GM10266 (cell line): ENCODE measurements at regions not wholly inside any gene's neighbourhood (a gene's known extent, or its start where the extent isn't known, plus 50 kb on each side); places are given as distances from the start of the nearest gene placed in this dataset.

Experiments
- DNase-seq: peaks from one replicate; pipeline ENCODE4 v3.0.0; 2012; ENCODE audit errors: extremely low spot score
- TF ChIP-seq, protein P1 (sequence below): IDR thresholded peaks from 2 replicates; pipeline ENCODE4 v1.5.1; 2012; ENCODE audit warnings: mild to moderate bottlenecking, low read depth; ENCODE audit not compliant: control insufficient read depth, insufficient read depth; ENCODE audit errors: missing control alignments

DNA sequence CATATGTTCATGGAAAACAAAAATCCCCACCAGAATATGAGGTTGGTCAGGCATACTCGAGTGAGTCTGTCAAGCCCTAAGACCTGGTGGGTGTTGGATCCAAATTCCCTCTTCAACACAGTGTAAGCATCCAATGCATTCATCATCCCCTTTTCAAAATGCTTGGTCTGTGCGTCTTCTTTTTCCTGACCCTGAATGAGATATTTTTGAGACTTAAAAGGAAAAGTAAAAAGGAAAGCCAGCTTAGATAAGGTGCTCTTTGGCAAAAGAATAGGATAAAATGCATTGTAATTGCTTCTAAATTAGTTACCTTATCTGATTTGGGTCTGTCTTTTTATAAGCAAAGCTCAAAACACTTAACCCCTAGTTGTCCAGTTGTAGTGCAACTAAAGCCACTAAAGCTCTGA lies 331.5 kb downstream of the PTEN start:
- no peak for DNase-seq
- TF ChIP-seq, protein P1, sequence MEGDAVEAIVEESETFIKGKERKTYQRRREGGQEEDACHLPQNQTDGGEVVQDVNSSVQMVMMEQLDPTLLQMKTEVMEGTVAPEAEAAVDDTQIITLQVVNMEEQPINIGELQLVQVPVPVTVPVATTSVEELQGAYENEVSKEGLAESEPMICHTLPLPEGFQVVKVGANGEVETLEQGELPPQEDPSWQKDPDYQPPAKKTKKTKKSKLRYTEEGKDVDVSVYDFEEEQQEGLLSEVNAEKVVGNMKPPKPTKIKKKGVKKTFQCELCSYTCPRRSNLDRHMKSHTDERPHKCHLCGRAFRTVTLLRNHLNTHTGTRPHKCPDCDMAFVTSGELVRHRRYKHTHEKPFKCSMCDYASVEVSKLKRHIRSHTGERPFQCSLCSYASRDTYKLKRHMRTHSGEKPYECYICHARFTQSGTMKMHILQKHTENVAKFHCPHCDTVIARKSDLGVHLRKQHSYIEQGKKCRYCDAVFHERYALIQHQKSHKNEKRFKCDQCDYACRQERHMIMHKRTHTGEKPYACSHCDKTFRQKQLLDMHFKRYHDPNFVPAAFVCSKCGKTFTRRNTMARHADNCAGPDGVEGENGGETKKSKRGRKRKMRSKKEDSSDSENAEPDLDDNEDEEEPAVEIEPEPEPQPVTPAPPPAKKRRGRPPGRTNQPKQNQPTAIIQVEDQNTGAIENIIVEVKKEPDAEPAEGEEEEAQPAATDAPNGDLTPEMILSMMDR, result no peak

DNA sequence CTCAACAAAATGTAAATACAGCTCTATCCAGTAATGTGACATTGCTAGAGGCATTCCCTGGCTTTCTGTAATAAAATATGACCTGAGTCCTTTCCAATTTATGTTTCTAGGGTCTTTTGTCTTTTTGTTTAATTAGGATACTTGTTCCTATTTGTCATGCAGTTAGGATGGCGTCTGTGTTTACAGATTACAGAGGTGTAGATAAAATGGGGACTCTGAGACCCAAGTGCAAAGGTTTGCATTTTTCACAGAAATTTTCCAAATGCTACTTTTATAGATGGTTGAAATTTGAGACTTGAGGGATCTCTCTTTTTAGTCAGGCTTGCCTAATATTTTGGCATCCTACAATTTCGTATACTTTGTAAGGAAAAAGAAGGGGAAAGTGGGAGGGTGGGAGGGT lies 332.4 kb downstream of the PTEN start:
- no peak for DNase-seq
- TF ChIP-seq, protein P1, result no peak

DNA sequence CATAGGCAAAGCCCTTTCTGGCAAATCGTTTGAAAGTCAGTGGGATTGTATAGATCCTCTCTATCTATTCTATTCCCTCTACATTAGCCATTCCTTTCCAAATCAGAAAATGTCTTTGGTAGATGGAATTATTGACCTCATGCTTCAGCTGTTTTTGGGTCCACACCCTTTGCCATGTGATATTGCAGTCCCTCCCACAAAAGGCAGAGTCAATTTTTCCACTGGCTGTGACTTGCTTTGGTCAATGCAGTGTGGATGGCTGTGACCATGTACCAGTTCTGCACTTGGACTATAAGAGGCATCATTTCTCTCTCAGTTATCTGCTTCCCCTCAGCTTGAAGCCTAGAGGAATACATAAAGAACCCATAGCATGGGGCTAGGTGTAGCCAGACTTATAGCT lies 332.9 kb downstream of the PTEN start:
- DNase-seq, result no peak

DNA sequence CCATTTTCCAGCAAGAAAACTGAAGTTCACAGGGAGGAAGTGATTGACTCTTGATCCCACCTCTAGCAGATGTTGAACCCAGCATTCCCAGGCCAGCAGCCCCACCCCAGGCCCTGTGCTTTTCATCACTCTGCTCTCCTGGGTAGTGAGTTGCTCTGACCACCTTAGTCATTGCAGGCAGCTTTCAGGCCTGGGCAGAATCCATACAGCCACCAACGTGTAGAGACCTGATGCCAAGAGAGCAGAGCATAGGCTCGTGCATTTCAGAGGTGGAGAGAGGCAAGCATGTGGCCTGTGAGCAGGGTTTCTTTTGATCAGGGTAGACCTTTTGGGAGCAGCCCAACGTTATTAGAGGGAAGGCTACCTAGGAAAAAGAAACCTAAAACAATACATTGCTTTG lies 334.6 kb downstream of the PTEN start:
- DNase-seq, result no peak

More for the DNA sequence above, 332.9 kb downstream of the PTEN start:
- TF ChIP-seq, protein P1, result no peak

DNA sequence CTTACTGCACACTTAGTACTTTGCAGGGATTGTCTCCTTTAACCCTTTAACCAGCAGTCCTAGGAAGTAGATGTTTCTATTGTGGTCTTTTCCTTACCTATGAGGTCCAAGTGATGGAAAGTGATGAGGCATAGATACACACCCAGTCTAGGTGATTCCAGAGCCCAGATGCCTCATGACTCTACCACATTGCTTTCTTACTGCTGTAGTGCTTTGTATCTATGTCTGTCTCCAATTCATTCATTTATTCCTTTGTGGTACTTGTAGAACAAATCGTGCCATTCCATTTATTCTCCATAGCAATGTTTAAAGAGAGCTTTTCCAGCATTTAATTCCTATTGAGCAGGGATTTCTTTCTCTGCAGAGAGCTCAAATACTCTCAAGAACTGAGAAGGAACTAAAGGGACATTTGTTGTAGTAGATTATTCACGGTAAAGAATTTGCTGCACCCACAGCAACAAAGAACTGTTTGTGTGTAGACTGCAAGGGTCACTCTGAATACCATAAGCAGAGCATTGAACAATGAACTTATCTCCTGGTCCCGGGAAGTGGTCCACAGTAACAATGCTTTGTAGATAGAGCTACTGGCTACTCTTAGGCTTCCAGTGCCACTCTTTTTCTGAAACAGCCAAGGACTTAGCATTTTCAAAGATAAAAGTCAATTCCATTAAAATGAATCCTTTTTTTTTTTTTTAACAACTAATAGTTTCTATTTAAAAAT lies 337.0 kb downstream of the PTEN start:
- no peak for DNase-seq
- TF ChIP-seq, protein P1, result no peak

More for the DNA sequence above, 334.6 kb downstream of the PTEN start:
- TF ChIP-seq, protein P1, result no peak

DNA sequence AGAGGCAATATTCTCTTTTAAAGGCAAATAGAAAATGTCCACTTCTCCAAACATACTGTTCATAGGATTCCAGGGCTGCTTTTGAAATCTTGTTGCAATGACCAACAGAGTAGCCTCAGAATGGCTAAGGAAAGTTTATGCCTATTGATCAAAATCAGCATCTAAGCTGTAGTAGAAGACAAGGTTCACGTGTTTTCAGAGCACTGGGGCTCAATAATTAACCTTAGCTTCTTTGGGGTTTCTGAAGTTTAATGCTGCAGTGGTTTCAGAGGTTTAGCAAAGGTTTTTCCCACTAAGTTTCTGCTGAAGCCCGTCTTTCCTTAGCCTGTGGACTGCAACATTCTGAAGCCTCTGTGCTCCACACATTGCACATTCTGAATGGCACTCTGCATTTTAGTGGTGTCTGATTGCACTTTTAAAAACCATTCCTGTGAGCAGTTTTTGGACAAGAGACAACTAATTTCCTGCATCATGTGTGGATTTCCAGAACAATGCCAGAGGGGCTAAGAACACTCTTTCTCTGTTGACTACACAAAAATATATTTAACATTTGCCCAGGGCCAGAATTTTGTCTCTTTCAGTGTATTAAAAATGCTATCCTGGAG lies 342.5 kb downstream of the PTEN start:
- TF ChIP-seq, protein P1, result no peak
- DNase-seq, result no peak

DNA sequence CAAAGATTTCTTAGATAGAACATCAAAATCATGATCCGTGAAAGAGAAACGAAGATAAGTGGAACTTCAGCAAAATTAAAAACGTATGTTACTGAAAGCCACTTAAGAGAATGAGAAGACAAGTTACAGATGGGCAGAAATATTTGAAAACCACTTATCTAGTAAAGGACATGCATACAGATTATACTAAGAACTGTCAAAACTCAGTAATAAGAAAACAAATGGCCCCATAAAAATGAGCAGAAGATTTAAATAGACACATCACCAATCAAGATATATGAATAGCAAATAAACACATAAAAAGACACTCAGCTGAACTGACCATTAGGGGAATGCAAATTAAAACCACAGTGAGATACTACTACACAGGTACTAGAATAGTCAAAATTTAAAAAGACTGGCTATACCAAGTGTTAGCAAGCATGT lies 343.7 kb downstream of the PTEN start:
- TF ChIP-seq, protein P1, result no peak

More for the DNA sequence above, 343.7 kb downstream of the PTEN start:
- DNase-seq, result no peak
